HCT116 (cell line): ENCODE measurements at regions not wholly inside any gene's neighbourhood (a gene's known extent, or its start where the extent isn't known, plus 50 kb on each side); places are given as distances from the start of the nearest gene placed in this dataset.

Experiments used
- ATAC-seq: fragments of 200-7000 bp; cut with Tn5 transposase; 2 replicates; pipeline ENCODE4 v1.9.1; 2020; ENCODE audit warnings: mild to moderate bottlenecking, moderate library complexity
- BruUV-seq: library from RNA; stranded (reverse); fragments of 400-500 nt; replicated peaks from 2 replicates; lab custom pipeline; 2021; lab: Mats Ljungman, UMichigan
- CTCF ChIA-PET: fragments of 300-600 bp; sonication (Branson Sonifier 250); formaldehyde crosslinking; loops from one replicate; lab custom pipeline; 2021; ENCODE audit warnings: antibody characterized with exemption; lab: Charles Lee
- POLR2A ChIA-PET: fragments of 300-600, 350-600 bp; sonication (Branson Sonifier 250); formaldehyde crosslinking; loops from one replicate; lab custom pipeline; 2021; ENCODE audit warnings: antibody characterized with exemption; lab: Charles Lee
- RAD21 ChIA-PET, 2 experiments: fragments of 300-600 bp; sonication (Branson Sonifier 250); formaldehyde crosslinking; loops; one replicate each; lab custom pipeline; 2023; ENCODE audit warnings: low total read pairs in 2 of 2; ENCODE audit not compliant: uncharacterized antibody in 2 of 2, unreplicated experiment in 2 of 2, low non-redundant PET in 1 of 2; lab: Charles Lee
- DNase-seq: peaks from one replicate; pipeline ENCODE4 v3.0.0-alpha.2; 2010; ENCODE audit warnings: low read depth, low spot score
- H2AFZ ChIP-seq: fragments of 200-600 bp; shearing (Covaris generic), sonication (generic); 2 replicates; pipeline ENCODE4 v1.6.1; 2017; ENCODE audit warnings: low read depth, mixed run types, mixed read lengths, antibody characterized with exemption, low read length; ENCODE audit not compliant: poor library complexity, severe bottlenecking
- H3K27ac ChIP-seq: 2 replicates; pipeline ENCODE4 v1.5.1; 2012; ENCODE audit warnings: low read depth, low read length
- H3K27me3 ChIP-seq: fragments of 200-600 bp; sonication (generic); 2 replicates; pipeline ENCODE4 v1.6.1; 2016; ENCODE audit warnings: mixed run types, low read length, mixed read lengths; ENCODE audit not compliant: insufficient read depth
- H3K36me3 ChIP-seq, 2 experiments: fragments of 200-500 bp in 1 of 2; fragments of 200-600 bp in 1 of 2; sonication (Bioruptor generic) in 1 of 2; sonication (generic) in 1 of 2; 2 replicates each; pipeline versions ENCODE4 v1.5.1 to v1.6.1; 2014 to 2016; ENCODE audit warnings: low read length in 2 of 2, inconsistent platforms in 1 of 2, mixed read lengths in 1 of 2, mixed run types in 1 of 2; ENCODE audit not compliant: insufficient read depth in 2 of 2, control insufficient read depth in 1 of 2
- H3K4me1 ChIP-seq, 2 experiments: fragments of 200-600 bp in 1 of 2; sonication (generic) in 1 of 2; 2 replicates each; pipeline versions ENCODE4 v1.5.1 to v1.6.1; 2012 to 2017; ENCODE audit warnings: low read length in 2 of 2, inconsistent platforms in 1 of 2, mild to moderate bottlenecking in 1 of 2, mixed read lengths in 1 of 2, mixed run types in 1 of 2, moderate library complexity in 1 of 2; ENCODE audit not compliant: insufficient read depth in 2 of 2, control insufficient read depth in 1 of 2
- H3K4me2 ChIP-seq: fragments of 200-600 bp; sonication (generic); 2 replicates; pipeline ENCODE4 v1.6.1; 2017; ENCODE audit warnings: mixed run types, low read length, mixed read lengths
- H3K4me3 ChIP-seq, 2 experiments: fragments of 200-600 bp in 1 of 2; sonication (generic) in 1 of 2; replicated peaks in 1 of 2; 2 replicates each; pipeline ENCODE4 v1.5.1; 2011 to 2016; ENCODE audit warnings: low read length in 2 of 2, control low read depth in 1 of 2, low read depth in 1 of 2, mild to moderate bottlenecking in 1 of 2, mixed read lengths in 1 of 2, mixed run types in 1 of 2
- H3K79me2 ChIP-seq: fragments of 200-600 bp; sonication (generic); 2 replicates; pipeline ENCODE4 v1.6.1; 2017; ENCODE audit warnings: mild to moderate bottlenecking, mixed run types, low read length, moderate library complexity, mixed read lengths; ENCODE audit not compliant: insufficient read depth
- H3K9ac ChIP-seq: fragments of 200-600 bp; sonication (generic); 2 replicates; pipeline ENCODE4 v1.6.1; 2016; ENCODE audit warnings: low read length, mixed read lengths
- H3K9me2 ChIP-seq: fragments of 200-600 bp; sonication (generic), shearing (Covaris generic); 2 replicates; pipeline ENCODE4 v1.6.1; 2017; ENCODE audit warnings: mixed run types, mild to moderate bottlenecking, moderate library complexity; ENCODE audit not compliant: insufficient read depth
- H3K9me3 ChIP-seq, 2 experiments: fragments of 200-500 bp in 1 of 2; fragments of 200-600 bp in 1 of 2; sonication (Bioruptor generic) in 1 of 2; sonication (generic) in 1 of 2; 2 replicates each; pipeline ENCODE4 v1.6.1; 2014 to 2017; ENCODE audit warnings: low read length in 2 of 2, mixed read lengths in 2 of 2, inconsistent platforms in 1 of 2, low read depth in 1 of 2, mild to moderate bottlenecking in 1 of 2, mixed run types in 1 of 2, moderate library complexity in 1 of 2; ENCODE audit not compliant: control insufficient read depth in 1 of 2, insufficient read depth in 1 of 2
- H4K20me1 ChIP-seq: fragments of 200-600 bp; sonication (generic), shearing (Covaris generic); 2 replicates; pipeline ENCODE4 v1.6.1; 2017; ENCODE audit warnings: mixed run types, mild to moderate bottlenecking, moderate library complexity; ENCODE audit not compliant: insufficient read depth
- CTCF ChIP-seq, 3 experiments: fragments of 200-600 bp in 1 of 3; sonication (generic) in 1 of 3; IDR thresholded peaks in 2 of 3; conservative IDR thresholded peaks in 1 of 3; 2 replicates each; pipeline ENCODE4 v1.5.1; 2012 to 2017; ENCODE audit warnings: low read depth in 2 of 3, low read length in 2 of 3, antibody characterized with exemption in 1 of 3, borderline replicate concordance in 1 of 3, control low read depth in 1 of 3, mild to moderate bottlenecking in 1 of 3, mixed read lengths in 1 of 3, mixed run types in 1 of 3, moderate library complexity in 1 of 3; ENCODE audit not compliant: insufficient read depth in 1 of 3
- EGR1 ChIP-seq: IDR thresholded peaks from 2 replicates; pipeline ENCODE4 v1.6.1; 2012; ENCODE audit warnings: low read depth
- EZH2 ChIP-seq: fragments of 200-600 bp; sonication (generic); IDR thresholded peaks from 2 replicates; pipeline ENCODE4 v1.6.1; 2017; ENCODE audit warnings: antibody characterized with exemption, mixed run types
- EZH2phosphoT487 ChIP-seq: fragments of 200-600 bp; IDR thresholded peaks from 2 replicates; pipeline ENCODE4 v1.6.1; 2018; ENCODE audit warnings: antibody characterized with exemption, borderline replicate concordance
- POLR2AphosphoS5 ChIP-seq: IDR thresholded peaks from 2 replicates; pipeline ENCODE4 v1.6.1; 2011; ENCODE audit warnings: mild to moderate bottlenecking, low read depth, low read length, moderate library complexity
- REST ChIP-seq: IDR thresholded peaks from 2 replicates; pipeline ENCODE4 v1.6.1; 2012; ENCODE audit warnings: low read depth
- SP1 ChIP-seq: IDR thresholded peaks from 2 replicates; pipeline ENCODE4 v1.6.1; 2012; ENCODE audit warnings: low read depth
- SRF ChIP-seq: IDR thresholded peaks from 2 replicates; pipeline ENCODE4 v1.6.1; 2012; ENCODE audit warnings: low read depth
- intact Hi-C: fragments of 100-400 bp; cut with micrococcal nuclease; formaldehyde crosslinking; loops from 2 replicates; pipeline ENCODE4 v1.10.0; 2022

- RAD21 ChIA-PET, result no interaction called here
- no peak for DNase-seq
- no TSS peak for BruUV-seq
- Histone ChIP-seq H3K4me2 (no peak overlapping the region), H4K20me1 (no peaks in the 10 kb centered on the region), H3K4me3 (no peak overlapping the region), H3K27me3 (no peaks in the 10 kb centered on the region), H3K9me2 (no peaks in the 10 kb centered on the region), H2AFZ (no peak overlapping the region), H3K9me3 (no peaks in the 10 kb centered on the region), H3K79me2 (no peaks in the 10 kb centered on the region), H3K9ac (no peak overlapping the region), H3K4me1 (peaks cover 14 to 26% of the 10 kb centered on the region in 2 experiments), H3K36me3 (no peaks in the 10 kb centered on the region), H3K27ac (no peak overlapping the region)
- TF ChIP-seq SRF, result no peak
- no peak for TF ChIP-seq REST
- no peak for TF ChIP-seq EGR1
- TF ChIP-seq SP1, result no peak
- no peak for TF ChIP-seq EZH2phosphoT487
- no peak for TF ChIP-seq EZH2
- no peak for TF ChIP-seq POLR2AphosphoS5
- no peak for TF ChIP-seq CTCF (IDR thresholded peaks at IDR 0.05 in 2 of 3, conservative IDR thresholded peaks at IDR 0.05 in 1 of 3; ENCODE audit: borderline replicate concordance in 1 of 3, insufficient read depth in 1 of 3, low read depth in 2 of 3, low read length in 2 of 3)
- POLR2A ChIA-PET, result no interaction called here
- intact Hi-C loops, result loop anchor here (10.0 kb wide), 1 partner anchor 284 kb away; no protein-coding TSS in a partner anchor
- CTCF ChIA-PET, result interaction anchor here (1.1 kb wide), 1 partner anchor 13 kb away, joined by 4 read pairs; no protein-coding TSS in a partner anchor
- ATAC-seq, result no peak
Measured at GRCh38 chr10:3480990-3481315, 304.1 kb downstream of the KLF6 start.
